GM12878 (cell line): ENCODE measurements at regions not wholly inside any gene's neighbourhood (a gene's known extent, or its start where the extent isn't known, plus 50 kb on each side); places are given as distances from the start of the nearest gene placed in this dataset.
A peak's percentile ranks its signal among the peaks of the same experiment; 100 is the strongest.

Experiments used
- ATAC-seq: fragments of 200-7000 bp; cut with Tn5 transposase; 3 replicates; pipeline ENCODE4 v1.9.1; 2020; ENCODE audit warnings: mild to moderate bottlenecking, moderate library complexity
- BruUV-seq: library from RNA; stranded (reverse); fragments of 400-500 nt; replicated peaks from 2 replicates; lab custom pipeline; 2021; lab: Mats Ljungman, UMichigan
- CTCF ChIA-PET: fragments of 300-600 bp; sonication (Branson Sonifier 250); formaldehyde crosslinking; extraction: SDS; loops from one replicate; lab custom pipeline; 2021; ENCODE audit warnings: inconsistent platforms; lab: Yijun Ruan, JAX
- POLR2A ChIA-PET: fragments of 350-600 bp; formaldehyde crosslinking; extraction: SDS; loops from one replicate; lab custom pipeline; 2021; ENCODE audit warnings: inconsistent platforms; lab: Charles Lee
- RAD21 ChIA-PET: fragments of 300-600 bp; sonication (Branson Sonifier 250); formaldehyde crosslinking; loops from one replicate; lab custom pipeline; 2023; ENCODE audit warnings: antibody characterized with exemption; ENCODE audit not compliant: unreplicated experiment; lab: Charles Lee
- SMC1A ChIA-PET: fragments of 300-600 bp; sonication (Branson Sonifier 250); formaldehyde crosslinking; loops from one replicate; lab custom pipeline; 2023; ENCODE audit not compliant: unreplicated experiment, uncharacterized antibody; lab: Charles Lee
- DNase-seq: peaks from one replicate; pipeline ENCODE4 v3.0.0-alpha.2; 2011; ENCODE audit warnings: low read depth, low spot score
- FAIRE-seq: peaks from 3 replicates; lab custom pipeline; 2011; peaks lifted over from hg19 to GRCh38; lab: Jason Lieb, UNC
- H2AFZ ChIP-seq: 2 replicates; pipeline ENCODE4 v1.6.0; 2011; ENCODE audit warnings: low read depth, low read length, control low read depth; ENCODE audit not compliant: control insufficient read depth
- H3K27ac ChIP-seq: 2 replicates; pipeline ENCODE4 v1.5.1; 2011; ENCODE audit warnings: control low read depth; ENCODE audit not compliant: control insufficient read depth, insufficient read depth
- H3K27me3 ChIP-seq, 2 experiments: replicated peaks in 1 of 2; 2 replicates each; pipeline versions ENCODE4 v1.6.0 to v1.6.1; 2011; ENCODE audit warnings: low read length in 1 of 2; ENCODE audit not compliant: control insufficient read depth in 2 of 2, insufficient read depth in 2 of 2
- H3K36me3 ChIP-seq, 2 experiments: 2 replicates each; pipeline ENCODE4 v1.5.1; 2011; ENCODE audit warnings: low read length in 1 of 2; ENCODE audit not compliant: control insufficient read depth in 2 of 2, insufficient read depth in 2 of 2
- H3K4me1 ChIP-seq: 2 replicates; pipeline ENCODE4 v1.6.1; 2011; ENCODE audit warnings: mild to moderate bottlenecking, low read length, moderate library complexity, mixed read lengths; ENCODE audit not compliant: control insufficient read depth, insufficient read depth
- H3K4me2 ChIP-seq: 2 replicates; pipeline ENCODE4 v1.6.0; 2011; ENCODE audit warnings: control low read depth; ENCODE audit not compliant: control insufficient read depth, insufficient read depth
- H3K4me3 ChIP-seq: fragments of 200-600 bp; sonication (generic); 2 replicates; pipeline ENCODE4 v1.5.1; 2016
- H3K79me2 ChIP-seq: 2 replicates; pipeline ENCODE4 v1.6.0; 2011; ENCODE audit warnings: low read length; ENCODE audit not compliant: control insufficient read depth, insufficient read depth
- H3K9ac ChIP-seq: 2 replicates; pipeline ENCODE4 v1.8.0; 2011; ENCODE audit warnings: low read length, control low read depth, mixed read lengths; ENCODE audit not compliant: control insufficient read depth, insufficient read depth
- H3K9me3 ChIP-seq: replicated peaks from 3 replicates; pipeline ENCODE4 v1.5.1; 2011; ENCODE audit warnings: mild to moderate bottlenecking, low read length; ENCODE audit not compliant: control insufficient read depth, insufficient read depth
- H4K20me1 ChIP-seq: 2 replicates; pipeline ENCODE4 v1.6.0; 2011; ENCODE audit not compliant: control insufficient read depth, insufficient read depth
- ASH2L ChIP-seq: fragments of 300-600, 200-600 bp; sonication (generic); IDR thresholded peaks from 2 replicates; pipeline ENCODE4 v1.6.1; 2017; ENCODE audit warnings: low read depth, mild to moderate bottlenecking, borderline replicate concordance
- BACH1 ChIP-seq: fragments of 450-650 bp; IDR thresholded peaks from 2 replicates; pipeline ENCODE4 v1.6.1; 2017; ENCODE audit warnings: mild to moderate bottlenecking, borderline replicate concordance
- BHLHE40 ChIP-seq, 2 experiments: fragments of 450-650 bp in 1 of 2; IDR thresholded peaks; 2 replicates each; pipeline ENCODE4 v1.6.1; 2011 to 2017; ENCODE audit warnings: low read depth in 2 of 2, borderline replicate concordance in 1 of 2, improper control_type of control experiment in 1 of 2, low read length in 1 of 2, mild to moderate bottlenecking in 1 of 2
- EZH2 ChIP-seq: IDR thresholded peaks from 2 replicates; pipeline ENCODE4 v1.6.1; 2012; ENCODE audit warnings: low read depth, mild to moderate bottlenecking, control low read depth, inconsistent platforms, low read length, borderline replicate concordance; ENCODE audit not compliant: control insufficient read depth
- KDM1A ChIP-seq: fragments of 200-600 bp; sonication (generic); IDR thresholded peaks from 2 replicates; pipeline ENCODE4 v1.6.1; 2016; ENCODE audit warnings: borderline replicate concordance
- LARP7 ChIP-seq: fragments of 450-650 bp; IDR thresholded peaks from 2 replicates; pipeline ENCODE4 v1.6.1; 2017; ENCODE audit warnings: mild to moderate bottlenecking
- NFIC ChIP-seq: IDR thresholded peaks from 2 replicates; pipeline ENCODE4 v1.6.1; 2012; ENCODE audit warnings: low read depth, mild to moderate bottlenecking, inconsistent platforms, low read length, moderate library complexity
- NFXL1 ChIP-seq: fragments of 450-650 bp; IDR thresholded peaks from 2 replicates; pipeline ENCODE4 v1.6.1; 2017; ENCODE audit warnings: antibody characterized with exemption, mild to moderate bottlenecking, borderline replicate concordance
- RAD21 ChIP-seq: IDR thresholded peaks from 2 replicates; pipeline ENCODE4 v1.6.1; 2011; ENCODE audit warnings: mild to moderate bottlenecking, low read depth, low read length, moderate library complexity; ENCODE audit not compliant: insufficient read depth
- RAD51 ChIP-seq: fragments of 450-650 bp; IDR thresholded peaks from 2 replicates; pipeline ENCODE4 v1.6.1; 2016; ENCODE audit warnings: moderate library complexity, mild to moderate bottlenecking, inconsistent platforms
- SMAD1 ChIP-seq: fragments of 450-650 bp; IDR thresholded peaks from 2 replicates; pipeline ENCODE4 v1.6.1; 2018; ENCODE audit warnings: mild to moderate bottlenecking, low read depth; ENCODE audit not compliant: partially characterized antibody
- SMC3 ChIP-seq: IDR thresholded peaks from 2 replicates; pipeline ENCODE4 v1.6.1; 2011; ENCODE audit warnings: low read length, improper control_type of control experiment, borderline replicate concordance
- TAF1 ChIP-seq: IDR thresholded peaks from 2 replicates; pipeline ENCODE4 v1.6.1; 2011; ENCODE audit warnings: mild to moderate bottlenecking, low read depth, low read length, borderline replicate concordance
- WRNIP1 ChIP-seq: IDR thresholded peaks from 2 replicates; pipeline ENCODE4 v1.6.1; 2011; ENCODE audit warnings: low read depth, low read length, improper control_type of control experiment, borderline replicate concordance
- WGBS: methylation state at CpG from one replicate; pipeline ENCODE4 v1.1.6; 2016; ENCODE audit warnings: low lambda C conversion rate; ENCODE audit not compliant: insufficient replicate concordance, insufficient coverage; ENCODE audit errors: missing lambda C conversion rate; 5-methylcytosine and 5-hydroxymethylcytosine counted together
- in situ Hi-C: fragments of 300-500 bp; cut with MboI; formaldehyde crosslinking; loops from 9 replicates; pipeline ENCODE4 v1.14.3; 2018; ENCODE audit warnings: mixed read lengths
- intact Hi-C: fragments of 100-400 bp; cut with micrococcal nuclease; formaldehyde crosslinking; loops from one replicate; pipeline ENCODE4 v1.14.2; 2022; ENCODE audit not compliant: unreplicated experiment
- TF ChIP-seq, protein P1 (sequence below): fragments of 450-650 bp; IDR thresholded peaks from 2 replicates; pipeline ENCODE4 v1.6.1; 2017; ENCODE audit warnings: mild to moderate bottlenecking, moderate library complexity
- TF ChIP-seq, protein P2 (sequence below): fragments of 450-650 bp; IDR thresholded peaks from 2 replicates; pipeline ENCODE4 v1.6.1; 2014; ENCODE audit warnings: mild to moderate bottlenecking

DNA sequence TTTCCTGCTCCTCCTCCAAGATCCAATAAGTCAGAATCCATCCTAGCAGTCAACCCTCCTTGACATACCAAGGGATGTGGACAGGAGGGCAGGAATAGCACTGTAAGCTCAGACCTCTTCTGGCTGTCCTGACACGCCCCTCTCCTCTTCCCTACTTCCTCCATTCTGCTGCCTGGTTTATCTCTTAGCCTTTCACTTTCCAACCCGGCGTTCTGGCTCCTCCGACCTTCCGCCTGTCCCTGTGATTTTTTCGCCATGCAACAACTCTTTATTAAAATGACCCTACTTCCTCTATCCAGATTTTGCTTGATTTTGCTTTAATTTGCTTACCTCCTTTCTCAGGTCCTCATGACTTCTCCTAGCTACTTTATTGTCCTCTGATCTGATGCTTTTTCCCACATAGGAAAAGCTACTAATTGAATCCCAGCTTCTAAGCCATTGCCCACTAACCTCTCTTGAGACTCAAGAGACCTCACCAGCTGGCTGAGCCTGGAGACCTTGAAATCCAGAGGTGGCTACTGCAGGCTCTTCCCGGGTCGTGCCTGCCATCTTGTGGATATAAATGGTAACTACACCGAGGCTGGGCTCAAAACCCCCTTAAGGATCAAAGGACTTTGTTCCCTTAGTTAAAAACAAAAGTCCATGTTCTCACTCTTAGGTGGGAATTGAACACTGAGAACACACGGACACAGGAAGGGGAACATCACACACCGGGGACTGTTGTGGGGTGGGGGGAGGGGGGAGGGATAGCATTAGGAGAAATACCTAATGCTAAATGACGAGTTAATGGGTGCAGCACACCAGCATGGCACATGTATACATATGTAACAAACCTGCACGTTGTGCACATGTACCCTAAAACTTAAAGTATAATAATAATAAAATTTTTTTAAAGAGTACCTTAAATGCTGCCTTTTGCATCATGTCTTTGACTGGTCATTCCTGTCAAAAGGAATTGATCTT lies 139.4 kb downstream of the AKAIN1 start (continued):
- no peak for TF ChIP-seq TAF1
- TF ChIP-seq LARP7: no peak
- no peak for TF ChIP-seq NFIC
- TF ChIP-seq KDM1A: no peak
- peak; percentile 92 for TF ChIP-seq RAD21
- TF ChIP-seq SMC3: peak; percentile 78
- TF ChIP-seq, protein P1, sequence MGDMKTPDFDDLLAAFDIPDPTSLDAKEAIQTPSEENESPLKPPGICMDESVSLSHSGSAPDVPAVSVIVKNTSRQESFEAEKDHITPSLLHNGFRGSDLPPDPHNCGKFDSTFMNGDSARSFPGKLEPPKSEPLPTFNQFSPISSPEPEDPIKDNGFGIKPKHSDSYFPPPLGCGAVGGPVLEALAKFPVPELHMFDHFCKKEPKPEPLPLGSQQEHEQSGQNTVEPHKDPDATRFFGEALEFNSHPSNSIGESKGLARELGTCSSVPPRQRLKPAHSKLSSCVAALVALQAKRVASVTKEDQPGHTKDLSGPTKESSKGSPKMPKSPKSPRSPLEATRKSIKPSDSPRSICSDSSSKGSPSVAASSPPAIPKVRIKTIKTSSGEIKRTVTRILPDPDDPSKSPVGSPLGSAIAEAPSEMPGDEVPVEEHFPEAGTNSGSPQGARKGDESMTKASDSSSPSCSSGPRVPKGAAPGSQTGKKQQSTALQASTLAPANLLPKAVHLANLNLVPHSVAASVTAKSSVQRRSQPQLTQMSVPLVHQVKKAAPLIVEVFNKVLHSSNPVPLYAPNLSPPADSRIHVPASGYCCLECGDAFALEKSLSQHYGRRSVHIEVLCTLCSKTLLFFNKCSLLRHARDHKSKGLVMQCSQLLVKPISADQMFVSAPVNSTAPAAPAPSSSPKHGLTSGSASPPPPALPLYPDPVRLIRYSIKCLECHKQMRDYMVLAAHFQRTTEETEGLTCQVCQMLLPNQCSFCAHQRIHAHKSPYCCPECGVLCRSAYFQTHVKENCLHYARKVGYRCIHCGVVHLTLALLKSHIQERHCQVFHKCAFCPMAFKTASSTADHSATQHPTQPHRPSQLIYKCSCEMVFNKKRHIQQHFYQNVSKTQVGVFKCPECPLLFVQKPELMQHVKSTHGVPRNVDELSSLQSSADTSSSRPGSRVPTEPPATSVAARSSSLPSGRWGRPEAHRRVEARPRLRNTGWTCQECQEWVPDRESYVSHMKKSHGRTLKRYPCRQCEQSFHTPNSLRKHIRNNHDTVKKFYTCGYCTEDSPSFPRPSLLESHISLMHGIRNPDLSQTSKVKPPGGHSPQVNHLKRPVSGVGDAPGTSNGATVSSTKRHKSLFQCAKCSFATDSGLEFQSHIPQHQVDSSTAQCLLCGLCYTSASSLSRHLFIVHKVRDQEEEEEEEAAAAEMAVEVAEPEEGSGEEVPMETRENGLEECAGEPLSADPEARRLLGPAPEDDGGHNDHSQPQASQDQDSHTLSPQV: 0 out of 2 replicates have a peak, but pooled peaks have one; percentile 59
- 0 out of 2 replicates have a peak, but pooled peaks have one; percentile 44 for TF ChIP-seq WRNIP1

DNA sequence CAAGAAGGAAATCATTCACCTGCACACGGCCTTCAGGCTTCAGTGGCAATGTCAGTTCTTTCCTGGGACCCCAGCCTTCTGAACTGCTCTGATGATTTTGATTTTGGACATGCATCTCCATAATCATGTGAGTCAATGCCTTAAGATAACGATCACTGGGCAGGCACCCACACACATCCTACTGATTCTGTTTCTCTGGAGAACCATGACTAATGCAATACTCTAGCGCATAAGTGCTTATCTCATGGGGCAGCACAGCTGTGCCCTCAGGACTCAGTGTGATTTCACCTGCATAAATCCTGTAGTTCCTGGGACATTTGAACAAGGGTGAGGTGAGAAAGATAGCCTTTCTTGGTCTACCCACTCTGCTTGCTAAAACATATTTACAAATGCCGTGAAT lies 144.6 kb downstream of the AKAIN1 start:
- no TSS peak for BruUV-seq
- H3K9ac ChIP-seq: no peak overlapping the region
- RAD21 ChIA-PET: no interaction called here
- H3K4me3 ChIP-seq: no peak overlapping the region
- no peaks in the 10 kb centered on the region for H3K27me3 ChIP-seq
- no peaks in the 10 kb centered on the region for H3K36me3 ChIP-seq
- H4K20me1 ChIP-seq: no peaks in the 10 kb centered on the region
- TF ChIP-seq EZH2 (no peak), LARP7 (no peak), BHLHE40 (IDR thresholded peaks at IDR 0.05; ENCODE audit: borderline replicate concordance in 1 of 2, low read depth in 2 of 2, low read length in 1 of 2) (no peak), SMAD1 (no peak), RAD51 (no peak), NFXL1 (no peak), NFIC (no peak), ASH2L (no peak), BACH1 (no peak)
- TF ChIP-seq, protein P2, sequence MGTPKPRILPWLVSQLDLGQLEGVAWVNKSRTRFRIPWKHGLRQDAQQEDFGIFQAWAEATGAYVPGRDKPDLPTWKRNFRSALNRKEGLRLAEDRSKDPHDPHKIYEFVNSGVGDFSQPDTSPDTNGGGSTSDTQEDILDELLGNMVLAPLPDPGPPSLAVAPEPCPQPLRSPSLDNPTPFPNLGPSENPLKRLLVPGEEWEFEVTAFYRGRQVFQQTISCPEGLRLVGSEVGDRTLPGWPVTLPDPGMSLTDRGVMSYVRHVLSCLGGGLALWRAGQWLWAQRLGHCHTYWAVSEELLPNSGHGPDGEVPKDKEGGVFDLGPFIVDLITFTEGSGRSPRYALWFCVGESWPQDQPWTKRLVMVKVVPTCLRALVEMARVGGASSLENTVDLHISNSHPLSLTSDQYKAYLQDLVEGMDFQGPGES: no peak
- DNase-seq: no peak
- WGBS: 33% methylated on average over 4 of the region's 4 CpGs
- no peaks in the 10 kb centered on the region; the same call in 2 of the 3 replicates for H3K9me3 ChIP-seq
- no peak for FAIRE-seq
- CTCF ChIA-PET: no interaction called here
- SMC1A ChIA-PET: no interaction called here
- ATAC-seq: no peak
- H3K4me1 ChIP-seq: no peaks in the 10 kb centered on the region
- H3K79me2 ChIP-seq: no peaks in the 10 kb centered on the region
- no peak overlapping the region for H3K27ac ChIP-seq
- no peak overlapping the region for H3K4me2 ChIP-seq
- POLR2A ChIA-PET: no interaction called here
- in situ Hi-C loops (loop anchor here (10.0 kb wide), 4 partner anchors 788 to 1768 kb away; no protein-coding TSS in a partner anchor), intact Hi-C loops (loop anchor here (10.0 kb wide), 3 partner anchors 698 to 768 kb away; no protein-coding TSS in a partner anchor)
- H2AFZ ChIP-seq: no peak overlapping the region
